Spleen (tissue), 7 donors: ENCODE measurements at regions not wholly inside any gene's neighbourhood (a gene's known extent, or its start where the extent isn't known, plus 50 kb on each side); places are given as distances from the start of the nearest gene placed in this dataset.

Experiments
- POLR2A ChIP-seq, 3 donors: fragments of 450-650 bp; IDR thresholded peaks; one replicate each; pipeline ENCODE4 v1.5.1; 2017; ENCODE audit warnings: antibody characterized with exemption in 3 of 3, mild to moderate bottlenecking in 1 of 3
- POLR2AphosphoS5 ChIP-seq, 3 donors: sonication (generic); formaldehyde crosslinking; IDR thresholded peaks; one replicate each; pipeline ENCODE4 v1.5.1; 2017; ENCODE audit warnings: antibody characterized with exemption in 3 of 3
- TF ChIP-seq, protein P1 (sequence below), 11 experiments: fragments of 200-600 bp in 7 of 11; fragments of 450-650 bp in 4 of 11; sonication (generic) in 4 of 11; IDR thresholded peaks in 8 of 11; conservative IDR thresholded peaks in 3 of 11; 1 replicate in 7 of 11; 2 replicates in 4 of 11; pipeline versions ENCODE4 v1.4.0 to v1.8.0; 2016 to 2021; ENCODE audit warnings: antibody characterized with exemption in 11 of 11, inconsistent platforms in 4 of 11, mild to moderate bottlenecking in 1 of 11
- donor health status: DM: no; HTN: no; CAD: no; lungs with moderate emphysema.
- donor health status: DM: no; HTN: no; CAD: no.
- donor health status: DM: no; HTN: no; CAD: no.

- no peak for TF ChIP-seq POLR2A (IDR thresholded peaks at IDR 0.05)
- TF ChIP-seq, protein P1, sequence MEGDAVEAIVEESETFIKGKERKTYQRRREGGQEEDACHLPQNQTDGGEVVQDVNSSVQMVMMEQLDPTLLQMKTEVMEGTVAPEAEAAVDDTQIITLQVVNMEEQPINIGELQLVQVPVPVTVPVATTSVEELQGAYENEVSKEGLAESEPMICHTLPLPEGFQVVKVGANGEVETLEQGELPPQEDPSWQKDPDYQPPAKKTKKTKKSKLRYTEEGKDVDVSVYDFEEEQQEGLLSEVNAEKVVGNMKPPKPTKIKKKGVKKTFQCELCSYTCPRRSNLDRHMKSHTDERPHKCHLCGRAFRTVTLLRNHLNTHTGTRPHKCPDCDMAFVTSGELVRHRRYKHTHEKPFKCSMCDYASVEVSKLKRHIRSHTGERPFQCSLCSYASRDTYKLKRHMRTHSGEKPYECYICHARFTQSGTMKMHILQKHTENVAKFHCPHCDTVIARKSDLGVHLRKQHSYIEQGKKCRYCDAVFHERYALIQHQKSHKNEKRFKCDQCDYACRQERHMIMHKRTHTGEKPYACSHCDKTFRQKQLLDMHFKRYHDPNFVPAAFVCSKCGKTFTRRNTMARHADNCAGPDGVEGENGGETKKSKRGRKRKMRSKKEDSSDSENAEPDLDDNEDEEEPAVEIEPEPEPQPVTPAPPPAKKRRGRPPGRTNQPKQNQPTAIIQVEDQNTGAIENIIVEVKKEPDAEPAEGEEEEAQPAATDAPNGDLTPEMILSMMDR (IDR thresholded peaks at IDR 0.05 in 8 of 11, conservative IDR thresholded peaks at IDR 0.05 in 3 of 11), result no peak
- no peak for TF ChIP-seq POLR2AphosphoS5 (IDR thresholded peaks at IDR 0.05)
These were observed 129.4 kb downstream of the AKAP11 start for GRCh38 chr13:42401376-42401775.
